Stimulated activated CD8-positive, alpha-beta memory T cell treated with anti-CD3 and anti-CD28 coated beads, Interleukin-4, amount 100 ng/mL, for 24 hours (primary cell): ENCODE measurements at regions not wholly inside any gene's neighbourhood (a gene's known extent, or its start where the extent isn't known, plus 50 kb on each side); places are given as distances from the start of the nearest gene placed in this dataset.

Experiments used
- DNase-seq: peaks from one replicate; pipeline ENCODE4 v3.0.0-alpha.2; 2020; ENCODE audit warnings: low read depth

DNA sequence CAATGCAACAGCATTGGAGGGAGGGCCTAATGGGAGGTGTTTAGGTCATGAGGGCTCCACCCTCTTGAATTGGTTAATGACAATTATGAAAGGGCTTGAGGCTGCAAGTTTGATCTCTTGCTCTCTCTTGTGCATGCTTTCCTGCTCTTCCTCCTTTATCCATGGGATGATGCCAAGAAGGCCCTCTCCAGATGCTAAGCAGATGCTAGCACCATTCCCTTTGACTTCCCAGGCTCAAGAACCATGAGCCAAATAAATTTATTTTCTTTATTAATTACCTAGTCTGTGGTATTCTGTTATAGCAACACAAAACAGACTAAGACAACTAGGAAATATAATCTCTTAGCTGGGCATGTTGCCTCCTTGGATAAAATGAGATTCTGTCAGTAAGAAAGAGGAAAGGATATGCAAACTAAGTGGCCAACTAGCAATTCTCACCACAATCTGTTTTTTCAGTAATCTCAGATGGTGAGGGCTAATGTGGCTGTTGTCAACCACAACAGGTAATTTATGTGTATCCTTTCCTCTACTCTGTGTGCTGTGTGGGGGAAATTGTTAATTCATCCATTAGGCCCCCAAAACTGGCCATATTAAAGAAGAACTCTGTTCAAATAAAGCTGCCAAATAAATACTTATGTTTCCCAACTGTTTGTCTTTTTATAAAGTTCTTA lies 269.1 kb upstream of the CD180 start:
- no peak for DNase-seq

- no peak for DNase-seq
Measured at GRCh38 chr5:67462147-67462546, 265.5 kb upstream of the CD180 start.

DNA sequence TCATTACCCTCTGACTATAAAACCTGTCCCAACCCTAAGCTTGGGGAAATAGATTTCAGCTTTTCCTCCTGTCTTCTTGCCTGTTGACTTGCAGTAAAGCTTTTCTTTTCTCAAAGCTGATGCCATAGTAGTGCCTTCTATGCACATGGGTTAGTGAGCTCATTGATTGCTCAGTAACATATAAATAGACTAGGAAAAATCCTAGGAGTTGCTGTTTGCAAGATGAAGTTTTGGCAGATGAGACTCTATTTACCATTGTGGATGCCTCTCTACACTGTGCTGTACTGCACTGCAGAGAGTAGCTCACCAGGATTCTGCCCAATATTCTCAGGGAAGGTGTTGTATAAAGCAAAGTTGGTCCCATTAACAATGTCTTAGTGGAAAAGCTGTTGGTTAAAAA lies 262.7 kb upstream of the CD180 start:
- no peak for DNase-seq

GRCh38 chr5:67455970-67456369 lies 259.4 kb upstream of the CD180 start:
- no peak for DNase-seq

DNA sequence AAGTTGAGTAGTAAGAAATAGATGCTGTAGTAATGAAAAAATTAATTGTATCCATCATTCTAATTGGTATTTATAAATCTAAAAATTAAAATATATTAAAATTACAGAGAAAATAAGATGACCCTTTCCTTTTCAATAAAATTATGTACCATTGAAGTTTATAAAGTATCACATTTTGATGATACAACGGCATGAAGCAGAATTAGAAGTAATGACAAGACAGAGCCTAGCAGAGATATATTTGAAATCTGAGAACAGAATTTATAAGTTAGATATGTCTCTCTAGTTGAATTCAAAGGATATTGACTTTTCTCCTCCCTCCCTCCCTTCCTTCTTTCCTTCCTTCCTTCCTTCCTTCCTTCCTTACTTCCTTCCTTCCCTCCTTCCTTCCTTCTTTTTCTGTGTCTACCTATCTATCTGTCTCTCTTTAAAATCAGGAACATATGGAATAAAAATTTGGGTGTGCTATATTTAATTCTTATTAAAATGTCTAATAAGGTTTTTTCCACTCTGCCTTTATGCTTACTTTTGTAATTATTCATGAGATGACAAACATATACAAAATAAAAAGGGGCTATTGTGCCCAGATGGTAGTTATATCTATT lies 258.5 kb upstream of the CD180 start:
- DNase-seq = no peak

GRCh38 chr5:67453111-67453905 lies 256.7 kb upstream of the CD180 start:
- DNase-seq = no peak

- DNase-seq = no peak
Measured at GRCh38 chr5:67451640-67452279, 255.2 kb upstream of the CD180 start.

GRCh38 chr5:67447732-67448131 lies 251.1 kb upstream of the CD180 start:
- DNase-seq = no peak

GRCh38 chr5:67437905-67438845 lies 241.6 kb upstream of the CD180 start:
- no peak for DNase-seq

- DNase-seq = no peak
Measured at GRCh38 chr5:67435032-67435431, 238.4 kb upstream of the CD180 start.

DNA sequence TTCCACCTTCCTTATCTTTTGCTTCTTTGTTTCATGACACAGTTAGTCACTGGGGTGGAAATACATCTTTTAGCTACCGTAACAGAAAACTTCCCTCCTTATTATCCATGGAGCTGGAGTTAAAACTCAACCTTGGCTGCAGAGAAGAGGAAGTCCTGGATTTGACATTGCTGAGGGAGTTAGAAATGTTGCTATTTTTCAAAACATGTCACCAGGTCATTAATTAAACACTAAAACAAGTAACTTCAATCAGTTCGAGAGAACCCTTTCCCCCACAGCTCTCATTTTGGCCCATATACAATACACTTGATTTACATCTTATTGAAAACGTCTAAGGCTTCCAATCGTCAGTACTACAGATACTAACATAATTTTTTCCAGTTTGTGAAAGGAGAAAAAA lies 237.9 kb upstream of the CD180 start:
- no peak for DNase-seq

- no peak for DNase-seq
Measured at GRCh38 chr5:67432606-67433005, 236.0 kb upstream of the CD180 start.

DNA sequence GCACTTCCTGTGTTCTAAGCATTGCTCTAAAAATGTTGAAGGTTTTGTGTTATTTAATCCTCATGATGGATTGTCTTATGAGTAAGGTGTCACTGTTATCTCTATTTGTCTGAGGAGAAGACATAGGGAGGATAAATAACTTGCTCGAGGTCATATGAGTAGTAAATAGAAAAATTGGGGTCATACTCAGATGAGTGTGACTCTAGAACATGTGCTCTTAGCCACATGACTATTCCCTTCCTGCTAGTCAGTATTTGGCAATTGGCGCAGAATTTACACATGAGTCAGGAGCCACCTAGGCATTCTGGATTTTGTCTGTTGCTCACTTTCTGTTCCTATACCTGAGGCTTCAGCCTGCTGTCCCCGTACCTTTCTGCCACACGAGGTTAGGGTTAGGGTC lies 234.6 kb upstream of the CD180 start:
- DNase-seq = no peak

GRCh38 chr5:67427850-67428298 lies 231.3 kb upstream of the CD180 start:
- DNase-seq = no peak

DNA sequence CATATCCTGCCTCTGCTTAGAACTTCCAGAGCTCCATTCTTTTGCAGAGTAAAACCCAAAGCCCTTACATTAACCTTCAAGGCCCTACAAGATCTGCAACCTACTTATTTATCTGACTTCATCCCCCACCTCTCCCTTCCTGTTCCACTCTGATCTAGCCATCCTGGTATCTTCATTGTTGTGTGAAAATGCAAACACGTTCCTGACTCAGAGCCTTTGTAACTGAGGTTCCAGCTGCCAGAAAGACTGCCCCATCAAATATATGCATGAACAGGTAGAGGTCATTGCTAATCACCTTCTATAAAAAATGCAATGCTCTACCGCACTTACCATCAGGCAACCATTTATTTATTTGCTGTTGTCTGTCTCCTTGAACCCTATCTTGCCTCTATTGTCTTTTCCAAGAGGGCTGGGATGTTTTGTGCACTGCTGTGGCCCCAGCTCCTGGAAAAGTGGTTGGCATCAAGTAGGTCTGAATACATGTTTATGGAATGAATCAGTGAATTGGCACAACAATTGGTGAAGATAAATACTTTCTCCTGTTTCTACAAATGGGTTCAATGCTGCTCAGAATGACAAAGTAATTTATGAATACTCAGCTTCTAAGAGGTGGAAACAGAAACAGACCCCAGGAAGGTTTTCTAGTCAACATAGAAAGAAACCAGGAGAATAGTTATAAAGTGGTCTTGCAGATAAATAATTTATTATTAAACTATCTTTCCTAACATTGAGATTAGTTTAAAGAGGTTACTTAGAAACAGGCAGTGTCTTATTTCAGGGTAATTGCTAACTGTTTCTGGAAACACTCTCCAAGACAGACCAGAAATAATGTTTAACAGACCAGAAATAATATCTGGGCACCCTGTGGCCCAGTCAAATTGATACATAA lies 230.6 kb upstream of the CD180 start:
- DNase-seq = no peak

DNA sequence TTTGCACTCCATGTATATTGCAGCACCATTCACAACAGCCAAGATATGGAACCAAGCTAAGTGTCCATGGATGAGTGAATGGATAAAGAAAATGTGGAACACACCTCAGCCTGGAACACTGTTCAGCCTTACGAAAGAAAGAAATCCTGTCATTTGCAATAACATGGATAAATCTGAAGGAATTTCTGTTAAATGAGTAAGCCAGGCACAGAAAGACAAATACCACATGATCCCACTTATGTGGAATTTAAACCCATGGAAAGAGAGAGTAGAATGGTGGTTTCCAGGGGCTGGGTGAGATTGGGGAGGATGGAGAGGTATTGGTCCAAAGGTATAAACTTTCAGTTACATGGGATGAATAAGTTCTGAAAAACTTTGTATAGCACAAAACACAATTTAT lies 228.9 kb upstream of the CD180 start:
- DNase-seq = no peak

- DNase-seq = no peak
Measured at GRCh38 chr5:67417839-67418238, 221.2 kb upstream of the CD180 start.

- no peak for DNase-seq
Measured at GRCh38 chr5:67416986-67417385, 220.4 kb upstream of the CD180 start.

GRCh38 chr5:67416133-67416937 lies 219.7 kb upstream of the CD180 start:
- no peak for DNase-seq

DNA sequence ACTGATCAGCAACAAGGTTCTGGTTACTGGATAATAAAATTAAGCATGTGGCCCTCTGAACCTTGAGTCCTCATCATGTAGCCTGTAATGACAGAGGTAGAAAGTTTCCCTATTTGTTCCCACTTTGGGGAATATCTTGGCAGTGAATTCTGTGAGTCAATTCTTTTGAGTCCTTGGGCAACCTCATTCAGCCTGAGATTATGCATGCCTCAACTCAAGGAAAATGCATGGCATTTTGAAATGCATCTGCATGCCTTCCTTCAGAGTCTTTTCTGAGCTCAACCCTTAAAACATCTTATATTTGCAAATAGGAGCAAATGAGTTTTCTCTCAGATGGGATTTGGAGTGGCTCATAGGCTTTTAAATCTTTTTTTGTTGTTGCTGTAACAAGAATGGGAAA lies 218.1 kb upstream of the CD180 start:
- no peak for DNase-seq
